AG04449 (cell line): ENCODE measurements at regions not wholly inside any gene's neighbourhood (a gene's known extent, or its start where the extent isn't known, plus 50 kb on each side); places are given as distances from the start of the nearest gene placed in this dataset.

Source experiments
- CTCF ChIA-PET: fragments of 350-600 bp; formaldehyde crosslinking; extraction: SDS; loops from one replicate; lab custom pipeline; 2021; ENCODE audit warnings: antibody characterized with exemption; lab: Yijun Ruan, JAX
- POLR2A ChIA-PET: fragments of 400-600, 350-600 bp; formaldehyde crosslinking; extraction: SDS; loops from one replicate; lab custom pipeline; 2020; ENCODE audit warnings: antibody characterized with exemption, inconsistent platforms; lab: Yijun Ruan, JAX
- DNase-seq: peaks from one replicate; pipeline ENCODE4 v3.0.0-alpha.2; 2010; ENCODE audit warnings: low read depth, low spot score
- H3K4me3 ChIP-seq: 2 replicates; pipeline ENCODE4 v1.5.1; 2011; ENCODE audit warnings: low read depth, mild to moderate bottlenecking, control low read depth, low read length
- TF ChIP-seq, protein P1 (sequence below): IDR thresholded peaks from one replicate; pipeline ENCODE4 v1.5.1; 2011; ENCODE audit warnings: mild to moderate bottlenecking, moderate library complexity, low read length, control low read depth, inconsistent platforms; ENCODE audit not compliant: insufficient read depth; ENCODE audit errors: missing control alignments

DNA sequence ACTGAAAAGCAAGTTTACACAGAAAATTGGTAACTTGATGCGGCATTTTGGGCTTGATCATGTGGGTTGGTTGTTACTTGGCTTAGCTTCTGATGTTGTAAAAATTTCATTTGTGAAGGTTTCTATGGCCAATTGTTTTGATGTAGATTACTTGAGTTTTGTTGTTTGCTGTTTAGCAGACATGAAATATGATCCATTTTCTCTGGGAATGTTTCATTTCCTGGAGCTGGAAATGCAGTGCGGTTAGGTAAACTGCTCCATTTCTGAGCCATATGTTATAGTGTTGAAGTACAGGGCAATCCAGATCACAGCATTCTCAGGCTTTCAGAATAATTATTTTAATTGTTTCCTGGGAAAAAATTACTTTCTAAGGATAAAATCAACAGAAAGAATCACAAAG lies 396.9 kb downstream of the ENC1 start:
- ChIA-PET POLR2A (no interaction called here), CTCF (no interaction called here)
- TF ChIP-seq, protein P1, sequence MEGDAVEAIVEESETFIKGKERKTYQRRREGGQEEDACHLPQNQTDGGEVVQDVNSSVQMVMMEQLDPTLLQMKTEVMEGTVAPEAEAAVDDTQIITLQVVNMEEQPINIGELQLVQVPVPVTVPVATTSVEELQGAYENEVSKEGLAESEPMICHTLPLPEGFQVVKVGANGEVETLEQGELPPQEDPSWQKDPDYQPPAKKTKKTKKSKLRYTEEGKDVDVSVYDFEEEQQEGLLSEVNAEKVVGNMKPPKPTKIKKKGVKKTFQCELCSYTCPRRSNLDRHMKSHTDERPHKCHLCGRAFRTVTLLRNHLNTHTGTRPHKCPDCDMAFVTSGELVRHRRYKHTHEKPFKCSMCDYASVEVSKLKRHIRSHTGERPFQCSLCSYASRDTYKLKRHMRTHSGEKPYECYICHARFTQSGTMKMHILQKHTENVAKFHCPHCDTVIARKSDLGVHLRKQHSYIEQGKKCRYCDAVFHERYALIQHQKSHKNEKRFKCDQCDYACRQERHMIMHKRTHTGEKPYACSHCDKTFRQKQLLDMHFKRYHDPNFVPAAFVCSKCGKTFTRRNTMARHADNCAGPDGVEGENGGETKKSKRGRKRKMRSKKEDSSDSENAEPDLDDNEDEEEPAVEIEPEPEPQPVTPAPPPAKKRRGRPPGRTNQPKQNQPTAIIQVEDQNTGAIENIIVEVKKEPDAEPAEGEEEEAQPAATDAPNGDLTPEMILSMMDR, result no peak
- no peak overlapping the region for H3K4me3 ChIP-seq
- DNase-seq, result no peak

DNA sequence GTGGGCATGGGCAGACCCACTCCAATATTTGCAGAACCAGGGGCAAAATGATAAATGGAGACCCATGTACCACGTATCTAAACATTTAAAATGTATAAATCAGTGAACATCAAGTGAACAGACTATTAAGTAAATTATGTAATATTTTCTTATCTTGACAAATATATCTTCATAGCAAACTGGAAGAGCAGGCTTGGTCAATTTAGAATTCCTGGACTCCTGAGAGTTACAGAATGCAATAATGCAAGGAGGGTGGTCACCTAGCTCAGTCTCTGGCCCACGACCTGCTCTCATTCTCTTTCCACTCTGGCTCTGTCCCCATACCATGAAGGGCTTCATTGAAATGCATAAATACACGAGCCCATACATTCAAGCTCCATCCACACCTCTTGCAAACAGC lies 398.0 kb downstream of the ENC1 start:
- TF ChIP-seq, protein P1, result no peak
- POLR2A ChIA-PET, result no interaction called here
- no peak overlapping the region for H3K4me3 ChIP-seq
- CTCF ChIA-PET, result no interaction called here
- DNase-seq, result no peak

DNA sequence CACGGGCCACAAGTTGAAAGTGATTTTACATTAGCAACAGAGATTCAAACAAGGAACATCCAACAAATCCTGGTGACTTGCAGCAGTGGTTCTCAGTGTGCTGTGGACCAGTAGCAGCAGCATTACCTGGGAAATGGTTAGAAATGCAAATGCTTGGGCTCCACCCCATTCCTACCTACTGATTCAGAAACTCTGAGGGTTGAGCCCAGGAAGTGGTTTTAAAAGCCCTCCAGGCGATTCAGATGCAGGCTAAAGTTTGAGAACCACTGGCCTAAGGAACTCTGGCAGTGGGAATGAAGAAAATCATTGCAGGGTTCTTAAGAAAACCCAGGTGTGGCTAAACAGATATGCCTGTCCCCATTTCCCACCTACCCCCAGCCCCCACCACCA lies 398.8 kb downstream of the ENC1 start:
- ChIA-PET POLR2A (no interaction called here), CTCF (no interaction called here)
- TF ChIP-seq, protein P1, result no peak
- H3K4me3 ChIP-seq, result no peak overlapping the region
- no peak for DNase-seq

DNA sequence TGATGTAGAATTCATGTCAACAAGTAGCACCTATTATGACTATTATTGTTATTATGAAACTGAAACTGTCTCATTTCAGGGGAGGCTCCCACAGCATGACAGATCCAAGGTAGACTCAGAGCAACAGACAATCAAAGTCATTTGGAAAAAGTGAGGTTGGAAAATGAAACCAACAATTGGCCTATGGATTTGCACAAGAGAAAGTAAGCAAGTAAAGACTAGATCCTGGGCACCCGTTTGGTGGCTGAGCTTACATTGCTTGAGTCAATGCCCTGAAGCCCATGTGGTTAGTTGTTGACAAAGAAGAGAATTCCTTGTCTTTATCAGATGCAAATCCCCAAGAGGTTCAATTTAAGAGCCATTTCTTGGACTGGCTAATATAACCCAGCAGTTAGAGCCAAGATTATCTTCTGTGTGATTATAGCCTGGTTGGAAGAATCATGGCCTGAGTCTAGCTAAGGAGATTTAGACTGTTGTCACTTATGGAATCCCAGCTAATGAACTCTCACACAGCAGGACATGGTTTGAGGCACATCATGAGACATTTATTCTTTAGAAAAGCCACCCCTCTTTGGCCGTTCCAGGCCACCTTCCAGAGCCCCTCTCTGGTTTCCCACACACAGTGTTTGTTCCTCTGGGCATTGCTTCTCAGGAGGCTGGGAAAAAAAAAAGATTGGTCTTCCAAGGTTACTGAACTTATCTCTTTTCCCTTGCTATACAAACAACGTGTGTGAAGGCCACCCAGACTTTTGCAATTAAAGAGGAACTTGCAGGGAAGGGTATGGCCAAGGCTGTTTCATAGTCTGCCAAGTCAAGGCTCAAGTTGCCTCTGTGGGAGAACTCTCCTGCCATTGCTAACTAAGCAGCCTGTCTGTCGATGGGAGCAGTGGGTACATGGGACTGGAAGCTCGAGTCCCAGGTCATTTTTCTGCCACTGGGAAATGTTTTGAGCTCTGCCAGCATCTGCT lies 399.5 kb downstream of the ENC1 start:
- no peak for DNase-seq
- H3K4me3 ChIP-seq, result no peak overlapping the region
- CTCF ChIA-PET, result interaction anchor here (1.1 kb wide), 1 partner anchor 401 kb away, joined by 3 read pairs; no protein-coding TSS in a partner anchor
- TF ChIP-seq, protein P1, result no peak
- POLR2A ChIA-PET, result no interaction called here

DNA sequence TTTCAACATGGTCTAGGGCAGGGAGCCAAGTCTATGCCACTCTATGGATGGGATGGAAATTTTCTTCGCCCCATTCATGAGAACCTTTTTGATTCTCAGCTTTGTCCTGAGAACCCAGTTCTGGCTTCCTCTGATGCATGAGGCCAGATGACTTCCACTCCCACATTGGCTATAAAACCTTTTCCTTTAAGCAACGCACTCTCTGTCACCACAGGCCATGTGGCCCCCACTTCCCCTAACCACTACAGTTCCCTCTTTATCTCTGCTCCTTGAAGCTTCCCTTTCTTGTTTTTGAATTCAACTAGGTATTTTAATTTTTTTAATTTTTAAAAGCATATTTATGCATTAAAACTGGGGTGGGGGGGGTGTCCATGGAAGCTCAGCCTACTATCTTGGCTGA lies 401.3 kb downstream of the ENC1 start:
- ChIA-PET POLR2A (no interaction called here), CTCF (interaction anchor here (1.4 kb wide), 1 partner anchor 411 kb away, joined by 4 read pairs; no protein-coding TSS in a partner anchor)
- DNase-seq, result no peak
- TF ChIP-seq, protein P1, result no peak
- no peak overlapping the region for H3K4me3 ChIP-seq

DNA sequence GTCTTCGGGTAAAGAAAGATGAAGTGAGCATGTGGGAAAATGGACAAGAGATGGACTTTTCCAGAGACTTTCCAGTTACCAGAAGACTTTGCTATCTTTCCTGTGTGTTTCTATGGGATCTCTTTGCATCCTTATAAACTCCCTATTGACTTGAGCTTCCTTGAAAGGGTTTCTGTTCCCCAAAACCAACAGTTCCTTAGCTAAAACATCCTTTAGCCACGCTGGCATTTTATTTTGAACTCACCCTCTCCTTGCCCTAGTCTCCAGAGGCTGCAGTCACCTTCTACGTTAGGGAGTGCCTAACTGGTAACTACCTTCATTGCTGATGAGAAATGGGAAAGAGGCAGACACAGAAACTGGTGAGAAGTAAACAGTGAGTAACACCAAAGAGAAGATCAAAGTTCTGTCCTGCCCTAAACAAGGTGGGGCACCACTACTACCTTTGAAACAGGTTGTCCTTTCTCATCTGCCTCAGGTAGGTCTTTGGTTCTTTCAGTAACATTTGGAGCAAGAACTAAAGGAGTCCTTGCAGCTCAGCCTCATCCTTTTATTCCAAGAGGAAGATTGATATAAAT lies 402.9 kb downstream of the ENC1 start:
- ChIA-PET CTCF (interaction anchor here (0.8 kb wide), 1 partner anchor 26 kb away, joined by 4 read pairs; no protein-coding TSS in a partner anchor), POLR2A (no interaction called here)
- no peak for DNase-seq
- TF ChIP-seq, protein P1, result no peak
- no peak overlapping the region for H3K4me3 ChIP-seq
